ENCODE measurements at regions not wholly inside any gene's neighbourhood (a gene's known extent, or its start where the extent isn't known, plus 50 kb on each side); places are given as distances from the start of the nearest gene placed in this dataset.
"Not testable (repeated sequence)": the region's sequence is repeated elsewhere in the genome, so short reads cannot be mapped to it uniquely, and the experiment has no call there.

GRCh38 chr14:65989981-65990380, 496.2 kb upstream of the CCDC196 start:
- DNase-seq (no peak), ATAC-seq (no peak)
- intact Hi-C loops (cut with DNase I) = loop anchor here in 1 of 2 donors (5.0 kb wide), 1 partner anchor 47 kb away; no protein-coding TSS in a partner anchor

GRCh38 chr14:65991104-65991503, 495.1 kb upstream of the CCDC196 start:
- DNase-seq (no peak), ATAC-seq (peak in 1 of 2 donors; percentile 82)
- intact Hi-C loops (cut with DNase I) = loop anchor here in 1 of 2 donors (5.0 kb wide), 1 partner anchor 46 kb away; no protein-coding TSS in a partner anchor

GRCh38 chr14:65991935-65992334, 494.2 kb upstream of the CCDC196 start:
- intact Hi-C loops (cut with DNase I) = loop anchor here in 1 of 2 donors (5.0 kb wide), 1 partner anchor 45 kb away; no protein-coding TSS in a partner anchor
- not testable (repeated sequence) for ATAC-seq, DNase-seq

GRCh38 chr14:65993103-65993502, 493.1 kb upstream of the CCDC196 start:
- no peak for DNase-seq
- no peak for ATAC-seq
- intact Hi-C loops (cut with DNase I) = loop anchor here in 1 of 2 donors (5.0 kb wide), 1 partner anchor 44 kb away; no protein-coding TSS in a partner anchor

- ATAC-seq (no peak), DNase-seq (no peak)
- intact Hi-C loops (cut with DNase I) = loop anchor here in 1 of 2 donors (5.0 kb wide), 1 partner anchor 43 kb away; no protein-coding TSS in a partner anchor
Observed at GRCh38 chr14:65993996-65994395, 492.2 kb upstream of the CCDC196 start.

GRCh38 chr14:65997347-65997746, 488.8 kb upstream of the CCDC196 start:
- intact Hi-C loops (cut with DNase I) = no loop called here
- DNase-seq (no peak), ATAC-seq (no peak)

- intact Hi-C loops (cut with DNase I) = no loop called here
- ATAC-seq (no peak), DNase-seq (no peak)
Observed at GRCh38 chr14:65999865-66000264, 486.3 kb upstream of the CCDC196 start.

- DNase-seq = no peak
- intact Hi-C loops (cut with DNase I) = no loop called here
- no peak for ATAC-seq
Observed at GRCh38 chr14:66000766-66001165, 485.4 kb upstream of the CCDC196 start.

- intact Hi-C loops (cut with DNase I) = no loop called here
- DNase-seq (no peak), ATAC-seq (no peak)
Observed at GRCh38 chr14:66001356-66001755, 484.8 kb upstream of the CCDC196 start.

- DNase-seq (no peak), ATAC-seq (no peak)
- intact Hi-C loops (cut with DNase I) = no loop called here
Observed at GRCh38 chr14:66003082-66003730, 483.0 kb upstream of the CCDC196 start.

GRCh38 chr14:66005900-66006434, 480.2 kb upstream of the CCDC196 start:
- intact Hi-C loops (cut with DNase I) = no loop called here
- DNase-seq (no peak), ATAC-seq (no peak)

- ATAC-seq = peak in 1 of 2 donors; percentile 48
- intact Hi-C loops (cut with DNase I) = no loop called here
- DNase-seq = no peak
Observed at GRCh38 chr14:66008631-66009030, 477.5 kb upstream of the CCDC196 start.

- peak; percentile 27 to 99 for ATAC-seq
- DNase-seq = no peak
- intact Hi-C loops (cut with DNase I) = no loop called here
Observed at GRCh38 chr14:66009089-66009488, 477.1 kb upstream of the CCDC196 start.

GRCh38 chr14:66010695-66011094, 475.5 kb upstream of the CCDC196 start:
- intact Hi-C loops (cut with DNase I) = no loop called here
- ATAC-seq = no peak
- DNase-seq = no peak

- no peak for DNase-seq
- no peak for ATAC-seq
- intact Hi-C loops (cut with DNase I) = no loop called here
Observed at GRCh38 chr14:66011855-66012254, 474.3 kb upstream of the CCDC196 start.

- intact Hi-C loops (cut with DNase I); ATAC-seq; DNase-seq: not testable (repeated sequence)
Observed at GRCh38 chr14:66013607-66014006, 472.6 kb upstream of the CCDC196 start.

GRCh38 chr14:66015071-66015780, 470.9 kb upstream of the CCDC196 start:
- DNase-seq (no peak), ATAC-seq (no peak)
- intact Hi-C loops (cut with DNase I) = no loop called here

- intact Hi-C loops (cut with DNase I) = no loop called here
- ATAC-seq (no peak), DNase-seq (no peak)
Observed at GRCh38 chr14:66017927-66018326, 468.2 kb upstream of the CCDC196 start.

- DNase-seq (no peak), ATAC-seq (no peak)
- intact Hi-C loops (cut with DNase I) = no loop called here
Observed at GRCh38 chr14:66022526-66022925, 463.6 kb upstream of the CCDC196 start.

- no peak for DNase-seq
- intact Hi-C loops (cut with DNase I) = no loop called here
Observed at GRCh38 chr14:66025779-66026178, 460.4 kb upstream of the CCDC196 start.

More at GRCh38 chr14:66025779-66026178, 460.4 kb upstream of the CCDC196 start:
- no peak for ATAC-seq

Measured in left cardiac atrium (tissue), 4 donors.